Suppressor macrophage treated with lipopolysaccharide for 4 hours (primary cell): ENCODE measurements at regions not wholly inside any gene's neighbourhood (a gene's known extent, or its start where the extent isn't known, plus 50 kb on each side); places are given as distances from the start of the nearest gene placed in this dataset.

Experiments
- DNase-seq: peaks from one replicate; pipeline ENCODE4 v3.0.0-alpha.2; 2020

GRCh38 chr4:112852601-112853000 lies 196.9 kb upstream of the ANK2 start:
- DNase-seq, result no peak

GRCh38 chr4:112853662-112854256 lies 195.7 kb upstream of the ANK2 start:
- no peak for DNase-seq

- no peak for DNase-seq
Observed at GRCh38 chr4:112854420-112854819, 195.0 kb upstream of the ANK2 start.

- no peak for DNase-seq
Observed at GRCh38 chr4:112855058-112855457, 194.4 kb upstream of the ANK2 start.

GRCh38 chr4:112857461-112857860 lies 192.0 kb upstream of the ANK2 start:
- no peak for DNase-seq

GRCh38 chr4:112858751-112859150 lies 190.7 kb upstream of the ANK2 start:
- DNase-seq, result no peak

GRCh38 chr4:112859456-112860184 lies 189.8 kb upstream of the ANK2 start:
- DNase-seq, result no peak

GRCh38 chr4:112860830-112861690 lies 188.4 kb upstream of the ANK2 start:
- no peak for DNase-seq

- no peak for DNase-seq
Observed at GRCh38 chr4:112861691-112862674, 187.5 kb upstream of the ANK2 start.

- DNase-seq, result no peak
Observed at GRCh38 chr4:112865443-112865842, 184.0 kb upstream of the ANK2 start.

GRCh38 chr4:112876316-112876715 lies 173.1 kb upstream of the ANK2 start:
- DNase-seq, result no peak

GRCh38 chr4:112881842-112882241 lies 167.6 kb upstream of the ANK2 start:
- DNase-seq, result no peak

- DNase-seq, result no peak
Observed at GRCh38 chr4:112882286-112882685, 167.2 kb upstream of the ANK2 start.

GRCh38 chr4:112884406-112884805 lies 165.0 kb upstream of the ANK2 start:
- no peak for DNase-seq

GRCh38 chr4:112885897-112886296 lies 163.6 kb upstream of the ANK2 start:
- no peak for DNase-seq

- no peak for DNase-seq
Observed at GRCh38 chr4:112888622-112889021, 160.8 kb upstream of the ANK2 start.

- no peak for DNase-seq
Observed at GRCh38 chr4:112889199-112889598, 160.3 kb upstream of the ANK2 start.

- DNase-seq, result peak; percentile 47
Observed at GRCh38 chr4:112889619-112890527, 159.6 kb upstream of the ANK2 start.

GRCh38 chr4:112894480-112894879 lies 155.0 kb upstream of the ANK2 start:
- no peak for DNase-seq

GRCh38 chr4:112894951-112895350 lies 154.5 kb upstream of the ANK2 start:
- DNase-seq, result no peak

- DNase-seq, result no peak
Observed at GRCh38 chr4:112895811-112896608, 153.4 kb upstream of the ANK2 start.
